ENCODE measurements at regions not wholly inside any gene's neighbourhood (a gene's known extent, or its start where the extent isn't known, plus 50 kb on each side); places are given as distances from the start of the nearest gene placed in this dataset.

- DNase-seq, result no peak
Observed at GRCh38 chr3:187957582-187957981, 196.4 kb upstream of the LPP start.

- peak; percentile 61 to 70 for DNase-seq
Observed at GRCh38 chr3:187958432-187959003, 195.4 kb upstream of the LPP start.

- DNase-seq, result no peak
Observed at GRCh38 chr3:187960820-187961219, 193.1 kb upstream of the LPP start.

GRCh38 chr3:187961366-187961765, 192.6 kb upstream of the LPP start:
- no peak for DNase-seq

GRCh38 chr3:187963003-187963676, 190.8 kb upstream of the LPP start:
- DNase-seq, result no peak

GRCh38 chr3:187963677-187964385, 190.1 kb upstream of the LPP start:
- no peak for DNase-seq

GRCh38 chr3:187964760-187965159, 189.2 kb upstream of the LPP start:
- no peak for DNase-seq

GRCh38 chr3:187966096-187966495, 187.9 kb upstream of the LPP start:
- DNase-seq, result no peak

- no peak for DNase-seq
Observed at GRCh38 chr3:187966636-187967406, 187.1 kb upstream of the LPP start.

GRCh38 chr3:187967993-187968392, 186.0 kb upstream of the LPP start:
- no peak for DNase-seq

GRCh38 chr3:187968883-187969580, 184.9 kb upstream of the LPP start:
- peak in 1 of 2 donors; percentile 35 for DNase-seq

GRCh38 chr3:187969581-187969950, 184.4 kb upstream of the LPP start:
- DNase-seq, result no peak

- DNase-seq, result no peak
Observed at GRCh38 chr3:187970106-187970505, 183.9 kb upstream of the LPP start.

GRCh38 chr3:187971629-187972028, 182.3 kb upstream of the LPP start:
- no peak for DNase-seq

GRCh38 chr3:187972454-187972853, 181.5 kb upstream of the LPP start:
- no peak for DNase-seq

- peak; percentile 33 to 59 for DNase-seq
Observed at GRCh38 chr3:187973977-187974870, 179.7 kb upstream of the LPP start.

GRCh38 chr3:187974871-187975271, 179.1 kb upstream of the LPP start:
- DNase-seq, result peak; percentile 27 to 82

GRCh38 chr3:187975561-187976364, 178.2 kb upstream of the LPP start:
- DNase-seq, result peak in 1 of 2 donors; percentile 46

GRCh38 chr3:187976365-187976900, 177.5 kb upstream of the LPP start:
- DNase-seq, result no peak

GRCh38 chr3:187977659-187978058, 176.3 kb upstream of the LPP start:
- no peak for DNase-seq

Data from CD4-positive, alpha-beta T cell treated with Interferon alpha-2 for 1 hour (primary cell).